ENCODE measurements at regions not wholly inside any gene's neighbourhood (a gene's known extent, or its start where the extent isn't known, plus 50 kb on each side); places are given as distances from the start of the nearest gene placed in this dataset.

DNA sequence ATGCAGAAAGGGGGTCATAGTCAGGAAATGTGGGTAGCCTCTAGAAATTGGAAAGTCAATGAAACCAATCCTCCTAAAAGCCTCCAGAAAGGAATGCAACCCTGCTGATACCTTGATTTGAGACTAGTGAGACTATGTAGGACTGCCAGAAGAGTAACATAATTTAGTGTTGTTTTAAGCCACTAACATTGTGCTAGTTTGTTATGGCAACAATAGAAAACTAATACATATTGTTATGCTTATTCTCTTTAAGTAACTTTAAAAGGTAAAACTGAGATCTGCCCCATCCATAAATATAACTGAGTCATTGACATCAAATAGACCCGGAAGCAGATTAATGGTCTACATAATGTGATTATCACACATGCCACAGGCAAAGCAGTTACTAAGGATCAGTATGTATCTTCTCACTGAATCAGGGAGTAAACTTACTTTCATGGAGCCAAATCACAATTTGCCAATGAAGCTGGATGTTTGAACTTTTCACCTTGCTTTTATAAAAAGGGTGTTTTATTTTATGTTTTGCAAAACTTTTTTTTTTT is 146.4 kb upstream of the TMEM106B start:
- H3K27me3 Mint-ChIP-seq: peaks cover 2% of the 10 kb centered on the region
- no peak for ATAC-seq
- CTCF ChIA-PET: interaction anchor here (0.6 to 2.5 kb wide), 3 partner anchors 253 to 1264 kb away, joined by 3 to 12 read pairs (median 3); no protein-coding TSS in a partner anchor

DNA sequence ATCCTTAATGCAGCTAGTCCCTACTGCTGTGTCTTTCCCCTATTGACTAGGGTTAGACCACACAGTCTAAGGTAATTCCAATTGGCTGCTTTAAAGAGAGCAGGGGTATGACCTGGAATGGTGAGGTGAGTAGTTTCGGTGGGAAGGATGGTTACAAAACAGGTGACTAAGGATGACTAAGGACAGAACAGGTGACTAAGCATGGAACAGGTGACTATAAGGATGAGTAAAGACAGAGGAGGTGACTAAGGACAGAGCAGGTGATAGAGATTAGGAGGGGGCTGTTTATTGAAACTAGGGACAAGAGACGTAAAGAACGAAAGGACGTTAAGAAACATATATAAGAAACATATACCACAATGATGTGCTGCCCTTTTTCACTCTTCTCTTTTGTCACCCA is 145.1 kb upstream of the TMEM106B start:
- Mint-ChIP-seq H3K27ac (no peak overlapping the region), H3K4me3 (no peak overlapping the region), H3K27me3 (peaks cover 2% of the 10 kb centered on the region), H3K4me1 (no peaks in the 10 kb centered on the region), H3K9me3 (ENCODE audit: low read depth) (no peaks in the 10 kb centered on the region), H3K36me3 (no peaks in the 10 kb centered on the region)
- DNase-seq (no peak), ATAC-seq (no peak)
- CTCF ChIA-PET: interaction anchor here (2.5 kb wide), 1 partner anchor 256 kb away, joined by 12 read pairs; no protein-coding TSS in a partner anchor

More for the DNA sequence above, 146.4 kb upstream of the TMEM106B start:
- Mint-ChIP-seq H3K27ac (no peak overlapping the region), H3K4me3 (no peak overlapping the region), H3K4me1 (no peaks in the 10 kb centered on the region), H3K36me3 (no peaks in the 10 kb centered on the region), H3K9me3 (ENCODE audit: low read depth) (no peaks in the 10 kb centered on the region)
- DNase-seq: no peak

DNA sequence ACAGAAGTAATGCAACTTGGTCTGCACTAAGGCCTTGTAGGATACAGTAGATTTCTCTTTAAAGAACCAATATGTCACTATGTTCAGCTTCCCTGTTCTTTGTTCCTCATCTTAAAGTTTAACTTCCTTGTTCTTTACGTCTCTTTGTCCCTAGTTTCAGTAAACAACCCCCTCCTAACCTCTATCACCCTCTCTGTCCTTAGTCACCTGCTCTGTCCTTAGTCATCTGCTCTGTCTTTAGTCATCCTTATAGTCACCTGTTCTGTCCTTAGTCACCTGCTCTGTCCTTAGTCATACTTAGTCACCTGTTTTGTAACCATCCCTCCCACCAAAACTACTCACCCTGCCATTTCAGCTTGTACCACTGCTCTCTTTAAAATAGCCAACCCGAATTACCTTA is 144.6 kb upstream of the TMEM106B start:
- H3K27me3 Mint-ChIP-seq: peaks cover 2% of the 10 kb centered on the region
- no peaks in the 10 kb centered on the region for H3K4me1 Mint-ChIP-seq
- no peak overlapping the region for H3K4me3 Mint-ChIP-seq
- no peaks in the 10 kb centered on the region for H3K36me3 Mint-ChIP-seq
- CTCF ChIA-PET: interaction anchor here (1.0 to 2.5 kb wide), 2 partner anchors 12 to 256 kb away, joined by 5 to 12 read pairs; no protein-coding TSS in a partner anchor
- DNase-seq (no peak), ATAC-seq (no peak)
- H3K9me3 Mint-ChIP-seq (ENCODE audit: low read depth): no peaks in the 10 kb centered on the region
- no peak overlapping the region for H3K27ac Mint-ChIP-seq

DNA sequence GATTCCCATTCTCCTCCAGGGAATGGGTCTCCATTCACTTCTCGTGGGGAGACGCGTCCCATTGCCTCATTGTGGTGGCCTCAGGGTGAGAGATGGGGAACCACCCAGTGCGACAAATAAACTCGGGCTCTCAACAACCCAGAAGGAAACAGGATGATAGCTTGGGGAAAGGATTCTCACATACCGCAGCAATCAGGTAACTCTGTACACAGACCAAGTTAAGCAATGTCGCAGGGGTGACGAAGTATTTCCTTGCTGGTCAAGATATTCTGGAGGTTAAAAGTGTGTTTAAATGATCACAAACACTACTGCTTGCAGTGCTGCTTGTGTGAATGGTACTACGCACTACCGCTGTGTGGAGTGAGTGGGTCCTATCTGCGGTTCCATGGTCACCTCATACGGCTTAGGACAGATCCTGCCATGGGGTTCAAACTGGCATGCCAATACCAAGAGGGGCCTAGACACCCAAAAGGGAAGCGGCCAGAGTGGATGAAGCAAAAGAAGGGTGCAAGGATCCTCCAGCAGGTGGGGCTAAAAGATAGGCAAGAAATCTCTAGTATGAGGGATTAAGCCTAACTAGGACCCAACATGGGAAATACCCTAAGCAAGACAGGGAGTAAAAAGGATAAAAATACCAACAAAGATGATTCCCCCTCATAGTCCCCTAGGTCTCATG is 143.8 kb upstream of the TMEM106B start:
- Mint-ChIP-seq H3K27me3 (peaks cover 2% of the 10 kb centered on the region), H3K4me1 (no peaks in the 10 kb centered on the region)

DNA sequence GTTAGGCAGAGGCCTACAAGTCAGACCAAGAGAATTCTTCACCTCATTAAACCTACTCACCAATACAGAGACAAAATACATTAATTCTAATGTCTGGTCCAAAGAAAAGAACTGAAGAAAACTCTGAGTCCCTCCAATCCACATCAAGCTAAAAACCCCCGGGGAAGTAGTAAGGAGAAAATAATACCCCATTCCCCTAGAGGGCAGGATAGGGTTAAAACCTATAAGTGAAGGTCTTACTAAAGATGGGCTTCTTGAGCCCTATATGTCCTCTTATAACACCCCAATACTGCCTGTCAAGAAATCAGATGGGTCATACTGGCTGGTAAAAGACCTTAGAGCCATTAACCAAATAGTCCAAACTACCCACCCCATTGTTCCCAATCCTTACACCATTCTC is 141.3 kb upstream of the TMEM106B start:
- H3K27ac Mint-ChIP-seq: no peak overlapping the region
- CTCF ChIA-PET: interaction anchor here (1.0 to 1.2 kb wide), 2 partner anchors 252 to 253 kb away, joined by 3 read pairs; no protein-coding TSS in a partner anchor
- DNase-seq (no peak), ATAC-seq (no peak)
- H3K4me3 Mint-ChIP-seq: no peak overlapping the region
- no peaks in the 10 kb centered on the region for H3K36me3 Mint-ChIP-seq
- peaks cover under 1% of the 10 kb centered on the region for H3K9me3 Mint-ChIP-seq (ENCODE audit: low read depth)
- H3K27me3 Mint-ChIP-seq: no peaks in the 10 kb centered on the region
- H3K4me1 Mint-ChIP-seq: no peaks in the 10 kb centered on the region

More for the DNA sequence above, 143.8 kb upstream of the TMEM106B start:
- Mint-ChIP-seq H3K36me3 (no peaks in the 10 kb centered on the region), H3K4me3 (no peak overlapping the region), H3K27ac (no peak overlapping the region), H3K9me3 (ENCODE audit: low read depth) (no peaks in the 10 kb centered on the region)
- CTCF ChIA-PET: interaction anchor here (1.0 to 1.4 kb wide), 2 partner anchors 12 to 256 kb away, joined by 3 to 5 read pairs; no protein-coding TSS in a partner anchor
- ATAC-seq (peak; percentile 61), DNase-seq (peak; percentile 59)

DNA sequence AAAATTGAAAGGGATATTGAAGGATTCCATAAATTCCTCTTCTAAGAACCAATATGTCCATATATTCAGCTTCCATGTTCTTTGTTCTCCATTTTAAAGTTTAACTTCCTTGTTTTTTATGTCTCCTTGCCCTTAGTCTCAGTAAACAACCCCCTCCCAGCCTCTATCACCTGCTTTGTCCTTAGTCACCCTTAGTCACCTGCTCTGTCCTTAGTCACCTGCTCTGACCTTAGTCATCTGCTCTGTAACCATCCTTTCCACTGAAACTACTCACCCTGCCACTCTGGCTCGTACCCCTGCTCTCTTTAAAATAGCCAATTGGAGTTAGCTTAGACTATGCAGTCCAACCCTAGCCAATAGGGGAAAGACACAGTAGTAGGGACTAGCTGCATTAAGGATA is 136.2 kb upstream of the TMEM106B start:
- no peaks in the 10 kb centered on the region for H3K4me1 Mint-ChIP-seq
- CTCF ChIA-PET: no interaction called here
- no peaks in the 10 kb centered on the region for H3K27me3 Mint-ChIP-seq
- no peaks in the 10 kb centered on the region for H3K36me3 Mint-ChIP-seq
- DNase-seq (no peak), ATAC-seq (no peak)
- no peak overlapping the region for H3K27ac Mint-ChIP-seq
- H3K9me3 Mint-ChIP-seq (ENCODE audit: low read depth): peaks cover 6% of the 10 kb centered on the region
- H3K4me3 Mint-ChIP-seq: no peak overlapping the region

DNA sequence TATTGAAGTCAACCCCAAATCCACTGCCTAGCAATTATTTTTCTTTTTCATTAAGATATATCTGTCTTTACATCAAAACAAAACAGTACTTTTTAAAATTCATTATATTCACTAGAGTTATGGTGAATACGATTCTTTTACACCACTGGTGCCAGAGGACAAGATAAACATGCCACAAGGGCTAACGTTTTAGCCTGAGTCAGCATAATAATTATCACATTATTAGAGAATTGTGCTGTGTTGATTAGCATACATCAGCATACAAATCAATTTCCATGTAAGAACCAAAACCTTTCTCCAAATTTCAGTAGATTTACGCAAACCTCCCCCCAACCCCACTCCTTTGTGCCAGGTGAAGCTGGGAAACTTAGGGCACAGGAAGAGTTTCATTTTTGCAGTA is 131.1 kb upstream of the TMEM106B start:
- CTCF ChIA-PET: no interaction called here
- H3K27me3 Mint-ChIP-seq: no peaks in the 10 kb centered on the region
- H3K4me3 Mint-ChIP-seq: no peak overlapping the region
- H3K27ac Mint-ChIP-seq: no peak overlapping the region
- H3K9me3 Mint-ChIP-seq (ENCODE audit: low read depth): peaks cover 3% of the 10 kb centered on the region
- ATAC-seq (no peak), DNase-seq (no peak)
- no peaks in the 10 kb centered on the region for H3K4me1 Mint-ChIP-seq
- no peaks in the 10 kb centered on the region for H3K36me3 Mint-ChIP-seq

DNA sequence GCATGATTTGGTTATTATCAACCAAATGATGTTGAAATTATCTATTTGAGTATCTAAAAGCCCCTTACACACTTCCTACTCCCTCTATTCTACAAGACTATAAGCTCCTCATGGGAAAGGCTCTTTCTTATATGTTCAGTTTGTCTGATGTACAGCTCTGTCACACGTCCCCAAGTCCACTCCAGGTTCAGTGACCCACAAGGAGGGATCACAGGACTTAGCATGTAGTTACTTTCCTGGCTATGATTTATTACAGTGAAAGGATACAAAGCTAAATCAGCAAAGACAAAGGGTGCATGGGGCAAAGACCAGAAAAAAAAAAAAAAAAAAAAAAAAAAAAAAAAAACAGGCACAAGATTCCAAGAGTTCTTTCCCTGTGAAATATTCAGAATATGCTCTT is 125.6 kb upstream of the TMEM106B start:
- H3K27me3 Mint-ChIP-seq: no peaks in the 10 kb centered on the region
- H3K36me3 Mint-ChIP-seq: no peaks in the 10 kb centered on the region
- ATAC-seq: no peak
- H3K9me3 Mint-ChIP-seq (ENCODE audit: low read depth): no peaks in the 10 kb centered on the region
- H3K27ac Mint-ChIP-seq: no peak overlapping the region
- H3K4me3 Mint-ChIP-seq: no peak overlapping the region
- no peaks in the 10 kb centered on the region for H3K4me1 Mint-ChIP-seq
- CTCF ChIA-PET: interaction anchor here (0.7 kb wide), 1 partner anchor 150 kb away, joined by 4 read pairs; no protein-coding TSS in a partner anchor
- DNase-seq: no peak

DNA sequence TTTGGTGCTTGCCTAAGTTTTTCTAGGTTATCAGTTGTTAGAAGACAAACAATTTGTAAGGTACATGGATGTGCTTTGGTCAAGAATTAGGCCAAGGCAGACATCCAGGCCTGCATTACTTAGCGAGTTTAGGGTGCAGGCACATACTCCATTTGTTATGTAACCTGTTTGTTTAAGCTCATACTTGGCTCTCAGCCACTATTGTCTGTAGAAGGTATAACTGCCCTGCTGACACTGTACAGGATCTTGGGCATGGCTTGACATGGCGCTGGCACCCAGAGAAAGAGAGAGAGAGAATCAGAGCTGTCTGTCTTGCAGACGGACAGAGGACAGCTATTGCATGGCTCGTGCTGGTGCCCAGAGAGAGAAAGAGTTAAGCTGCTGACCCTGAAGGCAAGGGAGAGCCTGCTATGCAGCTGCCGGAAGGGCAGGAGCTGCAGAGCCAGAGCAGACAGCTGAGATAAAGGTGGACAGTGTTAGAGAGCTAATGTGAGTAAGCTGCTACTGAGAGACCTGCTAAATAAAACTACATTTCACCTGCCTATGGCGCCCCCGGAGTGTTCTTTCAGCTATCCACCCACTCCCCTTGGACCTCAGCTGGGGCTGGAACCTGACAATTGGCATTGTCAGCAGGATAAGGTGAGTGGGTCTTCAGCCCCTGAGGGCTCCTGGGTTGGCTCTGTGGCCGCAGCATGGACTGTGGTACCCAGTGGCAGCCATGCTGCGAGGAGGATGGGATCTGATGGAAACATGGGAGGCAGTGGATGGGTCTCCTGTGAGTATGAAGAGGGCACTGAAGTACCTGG is 120.9 kb upstream of the TMEM106B start:
- Mint-ChIP-seq H3K9me3 (ENCODE audit: low read depth) (no peaks in the 10 kb centered on the region), H3K4me1 (no peaks in the 10 kb centered on the region), H3K27me3 (no peaks in the 10 kb centered on the region), H3K4me3 (no peak overlapping the region), H3K36me3 (no peaks in the 10 kb centered on the region), H3K27ac (no peak overlapping the region)
- ATAC-seq (no peak), DNase-seq (no peak)
- CTCF ChIA-PET: no interaction called here

DNA sequence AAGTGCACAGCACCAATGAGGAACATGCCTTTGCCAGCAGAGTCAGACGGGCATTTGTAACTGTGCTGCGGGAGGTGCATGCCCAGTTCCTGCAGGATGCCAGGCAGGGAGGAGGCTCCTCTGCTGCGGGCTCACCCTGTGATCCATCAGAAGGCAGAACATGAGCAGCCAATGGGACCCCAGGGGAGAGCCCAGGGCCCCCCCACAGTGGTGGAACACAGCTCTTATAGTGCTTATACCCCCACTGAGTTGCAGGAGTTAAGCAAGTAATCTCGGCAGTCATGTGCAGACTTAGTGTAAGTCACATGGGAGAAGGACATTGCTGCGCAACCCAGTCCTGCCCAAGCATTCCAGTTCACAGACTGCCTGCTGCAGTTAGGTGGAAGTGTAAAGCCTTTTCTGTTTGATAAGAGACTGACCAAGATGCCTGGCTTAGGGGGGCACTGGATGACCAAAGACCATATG is 120.3 kb upstream of the TMEM106B start:
- H3K27ac Mint-ChIP-seq: no peak overlapping the region
- H3K4me3 Mint-ChIP-seq: no peak overlapping the region
- no peaks in the 10 kb centered on the region for H3K4me1 Mint-ChIP-seq
- no peaks in the 10 kb centered on the region for H3K36me3 Mint-ChIP-seq
- H3K27me3 Mint-ChIP-seq: no peaks in the 10 kb centered on the region
- CTCF ChIA-PET: no interaction called here
- no peak for ATAC-seq
- H3K9me3 Mint-ChIP-seq (ENCODE audit: low read depth): no peaks in the 10 kb centered on the region
- no peak for DNase-seq

DNA sequence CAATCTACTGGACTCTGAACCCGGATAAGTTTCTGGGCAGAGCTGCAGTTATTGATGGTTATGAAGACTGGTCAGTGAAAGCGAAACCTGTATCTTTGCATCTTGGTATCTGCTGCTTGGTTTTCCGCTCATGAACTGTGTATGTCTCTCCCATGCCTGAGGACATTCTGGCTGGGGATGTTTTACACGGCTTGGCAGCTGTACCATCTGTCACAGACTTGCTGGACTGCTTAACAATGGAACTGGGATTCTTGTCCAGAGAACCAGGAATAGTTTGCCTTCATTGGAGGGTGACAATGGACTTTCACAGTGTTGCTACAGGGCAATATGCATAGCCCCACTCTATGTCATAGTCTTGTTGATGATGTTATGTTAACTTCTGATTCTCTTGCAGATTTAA is 119.9 kb upstream of the TMEM106B start:
- no peaks in the 10 kb centered on the region for H3K27me3 Mint-ChIP-seq
- no peaks in the 10 kb centered on the region for H3K9me3 Mint-ChIP-seq (ENCODE audit: low read depth)
- H3K4me3 Mint-ChIP-seq: no peak overlapping the region
- CTCF ChIA-PET: no interaction called here
- ATAC-seq: no peak
- no peak overlapping the region for H3K27ac Mint-ChIP-seq
- H3K4me1 Mint-ChIP-seq: no peaks in the 10 kb centered on the region
- no peaks in the 10 kb centered on the region for H3K36me3 Mint-ChIP-seq
- no peak for DNase-seq

DNA sequence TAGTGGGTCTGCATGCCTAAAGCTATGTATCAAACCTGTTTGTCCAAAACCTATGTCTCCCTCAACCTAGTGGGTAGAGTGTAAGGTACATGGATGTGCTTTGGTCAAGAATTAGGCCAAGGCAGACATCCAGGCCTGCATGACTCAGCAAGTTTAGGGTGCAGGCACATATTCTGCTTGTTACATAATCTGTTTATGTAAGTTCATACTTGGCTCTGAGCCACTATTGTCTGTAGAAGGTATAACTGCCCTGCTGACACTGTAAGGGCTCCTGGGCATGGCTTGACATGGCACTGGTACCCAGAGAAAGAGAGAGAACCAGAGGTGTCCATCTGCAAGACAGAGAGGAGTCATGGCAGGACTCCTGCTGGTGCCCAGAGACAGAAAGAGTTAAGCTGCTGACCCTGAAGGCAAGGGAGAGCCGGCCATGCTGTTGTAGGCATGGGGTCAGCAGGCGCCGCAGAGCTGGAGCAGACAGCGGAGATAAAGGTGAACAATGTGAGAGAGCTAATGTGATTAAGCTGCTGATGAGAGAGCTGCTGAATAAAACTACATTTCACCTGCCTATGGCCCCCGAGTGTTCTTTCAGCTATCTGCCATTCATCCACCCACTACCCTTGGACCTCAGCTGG is 118.5 kb upstream of the TMEM106B start:
- ATAC-seq: no peak
- DNase-seq: no peak

DNA sequence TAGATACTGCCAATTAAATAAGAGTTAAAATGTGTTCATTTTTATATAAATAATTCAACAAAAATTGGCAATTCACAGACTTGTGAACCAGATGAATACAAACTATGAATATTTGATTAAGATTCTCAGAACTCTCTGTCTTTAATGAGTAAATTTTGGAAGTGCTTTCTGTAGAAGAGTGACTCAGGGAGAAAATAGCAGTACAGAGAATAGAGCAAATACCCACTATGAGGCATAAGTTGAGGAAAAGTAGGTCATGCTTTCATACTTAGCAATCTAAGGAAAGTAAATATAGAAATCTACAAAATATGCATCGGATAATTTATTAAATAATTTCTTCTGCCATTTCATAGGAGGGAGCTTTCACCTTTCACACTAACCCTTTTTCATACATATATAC is 117.7 kb upstream of the TMEM106B start:
- CTCF ChIA-PET: no interaction called here
- no peak for ATAC-seq
- no peaks in the 10 kb centered on the region for H3K27me3 Mint-ChIP-seq

More for the DNA sequence above, 118.5 kb upstream of the TMEM106B start:
- H3K27ac Mint-ChIP-seq: no peak overlapping the region
- H3K4me1 Mint-ChIP-seq: no peaks in the 10 kb centered on the region
- CTCF ChIA-PET: no interaction called here
- H3K36me3 Mint-ChIP-seq: no peaks in the 10 kb centered on the region
- no peaks in the 10 kb centered on the region for H3K27me3 Mint-ChIP-seq
- no peaks in the 10 kb centered on the region for H3K9me3 Mint-ChIP-seq (ENCODE audit: low read depth)
- no peak overlapping the region for H3K4me3 Mint-ChIP-seq

More for the DNA sequence above, 117.7 kb upstream of the TMEM106B start:
- Mint-ChIP-seq H3K9me3 (ENCODE audit: low read depth) (no peaks in the 10 kb centered on the region), H3K27ac (no peak overlapping the region), H3K36me3 (no peaks in the 10 kb centered on the region), H3K4me3 (no peak overlapping the region), H3K4me1 (no peaks in the 10 kb centered on the region)
- no peak for DNase-seq

Data from activated CD8-positive, alpha-beta memory T cell treated with anti-CD3 and anti-CD28 coated beads, Interleukin-2, amount 10 ng/mL, durations not matched to agents 7 days and 5 days (primary cell).